ENCODE measurements at regions not wholly inside any gene's neighbourhood (a gene's known extent, or its start where the extent isn't known, plus 50 kb on each side); places are given as distances from the start of the nearest gene placed in this dataset.
A peak's percentile ranks its signal among the peaks of the same experiment; 100 is the strongest.
"Not testable (repeated sequence)": the region's sequence is repeated elsewhere in the genome, so short reads cannot be mapped to it uniquely, and the experiment has no call there.

- no peak for DNase-seq
Measured at GRCh38 chr5:135154961-135155360, 120.9 kb upstream of the PITX1 start.

GRCh38 chr5:135154197-135154596 is 120.2 kb upstream of the PITX1 start:
- DNase-seq = no peak

GRCh38 chr5:135153661-135154060 is 119.6 kb upstream of the PITX1 start:
- DNase-seq = no peak

- DNase-seq = no peak
Measured at GRCh38 chr5:135153259-135153658, 119.2 kb upstream of the PITX1 start.

GRCh38 chr5:135151660-135152059 is 117.6 kb upstream of the PITX1 start:
- not testable (repeated sequence) for DNase-seq

- DNase-seq = no peak
Measured at GRCh38 chr5:135151256-135151655, 117.2 kb upstream of the PITX1 start.

GRCh38 chr5:135150767-135151166 is 116.7 kb upstream of the PITX1 start:
- no peak for DNase-seq

GRCh38 chr5:135149956-135150723 is 116.1 kb upstream of the PITX1 start:
- peak in 1 of 3 experiments; percentile 22 for DNase-seq

- no peak for DNase-seq
Measured at GRCh38 chr5:135149229-135149955, 115.4 kb upstream of the PITX1 start.

GRCh38 chr5:135147294-135148090 is 113.5 kb upstream of the PITX1 start:
- no peak for DNase-seq

- DNase-seq = no peak
Measured at GRCh38 chr5:135145985-135146384, 112.0 kb upstream of the PITX1 start.

- not testable (repeated sequence) for DNase-seq
Measured at GRCh38 chr5:135143682-135144081, 109.7 kb upstream of the PITX1 start.

- no peak for DNase-seq
Measured at GRCh38 chr5:135141303-135142268, 107.6 kb upstream of the PITX1 start.

- DNase-seq = no peak
Measured at GRCh38 chr5:135140446-135141204, 106.6 kb upstream of the PITX1 start.

GRCh38 chr5:135139381-135140134 is 105.5 kb upstream of the PITX1 start:
- no peak for DNase-seq

GRCh38 chr5:135138116-135138850 is 104.3 kb upstream of the PITX1 start:
- no peak for DNase-seq

- no peak for DNase-seq
Measured at GRCh38 chr5:135137146-135137915, 103.3 kb upstream of the PITX1 start.

GRCh38 chr5:135136546-135136945 is 102.5 kb upstream of the PITX1 start:
- no peak for DNase-seq
